HUES64 (cell line): ENCODE measurements at regions not wholly inside any gene's neighbourhood (a gene's known extent, or its start where the extent isn't known, plus 50 kb on each side); places are given as distances from the start of the nearest gene placed in this dataset.

Experiments used
- H3K27ac ChIP-seq: 2 replicates; pipeline ENCODE4 v1.7.0; 2013; ENCODE audit warnings: low read depth, low read length, inconsistent platforms
- H3K27me3 ChIP-seq: 2 replicates; pipeline ENCODE4 v1.6.1; 2013; ENCODE audit warnings: mild to moderate bottlenecking, low read length; ENCODE audit not compliant: insufficient read depth
- H3K36me3 ChIP-seq: 2 replicates; pipeline ENCODE4 v1.6.1; 2013; ENCODE audit warnings: mild to moderate bottlenecking, low read length; ENCODE audit not compliant: insufficient read depth
- H3K4me1 ChIP-seq: 2 replicates; pipeline ENCODE4 v1.6.1; 2013; ENCODE audit warnings: mild to moderate bottlenecking, low read length, moderate library complexity; ENCODE audit not compliant: insufficient read depth
- H3K4me3 ChIP-seq: 2 replicates; pipeline ENCODE4 v1.5.1; 2013; ENCODE audit warnings: mild to moderate bottlenecking, low read length, moderate library complexity
- H3K9ac ChIP-seq: 2 replicates; pipeline ENCODE4 v1.6.1; 2013; ENCODE audit warnings: mild to moderate bottlenecking, low read depth, low read length
- H3K9me3 ChIP-seq: 2 replicates; pipeline ENCODE4 v1.6.1; 2013; ENCODE audit warnings: low read depth, low read length; ENCODE audit not compliant: insufficient read depth
- WGBS: fragments of 150-250, 120-280 bp; methylation state at CpG from one replicate; pipeline ENCODE4 v1.1.7; 2013; ENCODE audit warnings: missing lambda C conversion rate; 5-methylcytosine and 5-hydroxymethylcytosine counted together

DNA sequence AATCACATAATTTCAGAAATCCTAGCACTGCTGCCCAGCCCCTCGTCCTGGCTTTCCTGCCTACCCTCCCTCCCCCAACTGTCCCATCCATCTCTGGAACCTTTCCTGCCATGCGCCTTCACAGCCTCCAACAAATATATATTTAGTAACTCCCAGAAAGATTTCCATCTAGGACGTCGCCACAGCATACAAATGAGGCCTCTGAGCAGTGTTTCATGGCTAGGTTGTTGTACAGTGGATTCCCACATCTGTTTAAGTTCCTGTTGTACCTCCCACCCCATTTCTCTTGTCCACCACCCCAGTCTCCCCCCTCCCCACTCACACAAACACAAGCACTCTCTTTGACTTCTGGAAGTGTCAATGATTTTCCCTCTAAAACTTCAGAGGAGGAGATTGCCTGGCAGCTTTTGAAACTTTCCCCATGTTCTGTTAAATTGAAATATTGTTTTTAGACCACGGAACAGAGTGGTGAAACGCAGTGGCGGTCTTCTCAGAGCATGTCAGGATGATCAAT lies 280.3 kb upstream of the RORA start:
- no peak overlapping the region for H3K27ac ChIP-seq
- no peaks in the 10 kb centered on the region for H3K27me3 ChIP-seq
- WGBS = 92% methylated on average over 7 of the region's 7 CpGs
- H3K4me3 ChIP-seq = no peak overlapping the region
- H3K9ac ChIP-seq = no peak overlapping the region
- H3K4me1 ChIP-seq = no peaks in the 10 kb centered on the region
- H3K9me3 ChIP-seq = no peaks in the 10 kb centered on the region
- H3K36me3 ChIP-seq = no peaks in the 10 kb centered on the region

- Histone ChIP-seq H3K4me1 (peaks cover 16% of the 10 kb centered on the region), H3K27ac (no peak overlapping the region), H3K27me3 (no peaks in the 10 kb centered on the region), H3K36me3 (no peaks in the 10 kb centered on the region), H3K4me3 (no peak overlapping the region), H3K9me3 (no peaks in the 10 kb centered on the region), H3K9ac (no peak overlapping the region)
These were observed 274.4 kb upstream of the RORA start for GRCh38 chr15:61503383-61503969.

- no peaks in the 10 kb centered on the region for H3K36me3 ChIP-seq
- peaks cover 16% of the 10 kb centered on the region for H3K4me1 ChIP-seq
- 89% methylated on average over 12 of the region's 12 CpGs for WGBS
- no peaks in the 10 kb centered on the region for H3K27me3 ChIP-seq
- no peaks in the 10 kb centered on the region for H3K9me3 ChIP-seq
- H3K27ac ChIP-seq = no peak overlapping the region
- H3K4me3 ChIP-seq = no peak overlapping the region
- no peak overlapping the region for H3K9ac ChIP-seq
These were observed 272.8 kb upstream of the RORA start for GRCh38 chr15:61501815-61502389.

DNA sequence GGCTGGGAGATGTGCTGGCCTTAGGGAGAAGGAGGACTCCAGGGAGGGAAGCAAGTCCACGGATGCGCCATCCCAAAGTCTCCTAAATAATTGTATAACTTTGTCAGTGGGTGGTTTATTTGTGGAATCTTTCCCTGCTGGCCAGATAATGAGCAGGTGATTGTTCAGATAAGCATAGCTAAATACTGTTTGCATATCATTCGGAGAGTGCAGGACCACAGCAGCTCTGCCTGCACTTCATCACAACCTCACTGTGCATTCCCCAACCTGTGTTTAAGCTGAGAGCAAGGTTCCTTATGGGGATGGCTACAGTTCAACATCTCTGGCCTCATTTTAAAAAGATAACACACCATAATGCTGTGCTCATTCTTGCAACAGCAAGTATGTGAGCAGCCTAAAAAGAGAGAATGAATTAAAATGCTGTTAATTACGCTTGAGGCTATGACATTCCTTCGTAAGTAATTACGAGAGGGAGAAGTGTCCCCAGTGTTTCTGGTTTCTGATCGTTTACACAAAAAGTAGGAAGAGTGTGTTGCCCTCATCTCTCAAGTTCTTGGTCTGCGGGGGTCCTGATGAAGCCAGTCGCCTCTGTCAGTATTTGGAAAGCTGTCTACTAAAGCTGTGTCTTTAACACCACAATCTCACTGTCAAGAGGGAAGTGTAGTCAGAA lies 272.0 kb upstream of the RORA start:
- Histone ChIP-seq H3K4me3 (no peak overlapping the region), H3K4me1 (peaks cover 16% of the 10 kb centered on the region), H3K9ac (no peak overlapping the region), H3K9me3 (no peaks in the 10 kb centered on the region), H3K36me3 (no peaks in the 10 kb centered on the region), H3K27me3 (no peaks in the 10 kb centered on the region), H3K27ac (no peak overlapping the region)
- WGBS = 78% methylated on average over 9 of the region's 9 CpGs

GRCh38 chr15:61500523-61500922 lies 271.4 kb upstream of the RORA start:
- no peaks in the 10 kb centered on the region for H3K27me3 ChIP-seq
- H3K27ac ChIP-seq = no peak overlapping the region
- no peak overlapping the region for H3K4me3 ChIP-seq

DNA sequence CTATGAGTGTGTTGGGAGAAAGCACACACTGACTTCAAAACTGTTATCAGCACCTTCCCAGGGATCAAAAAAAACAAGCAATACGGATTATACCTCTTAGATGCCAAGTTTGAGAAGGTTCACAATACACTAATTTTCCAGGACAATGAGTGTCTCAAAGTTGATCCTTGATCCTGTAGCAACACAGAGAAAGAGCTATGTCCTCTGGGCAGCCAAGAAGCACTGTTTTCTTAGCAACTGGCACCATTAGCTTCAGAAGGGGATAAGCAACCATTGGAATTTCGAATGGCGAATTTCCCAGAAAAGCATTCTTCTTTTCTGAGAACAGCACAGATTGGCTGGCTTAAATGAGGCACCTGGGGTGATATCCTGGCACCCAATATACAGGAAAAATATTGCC lies 270.3 kb upstream of the RORA start:
- no peak overlapping the region for H3K4me3 ChIP-seq
- no peaks in the 10 kb centered on the region for H3K36me3 ChIP-seq
- WGBS = 89% methylated on average over 3 of the region's 3 CpGs
- H3K9ac ChIP-seq = no peak overlapping the region
- no peaks in the 10 kb centered on the region for H3K27me3 ChIP-seq
- no peaks in the 10 kb centered on the region for H3K9me3 ChIP-seq
- H3K27ac ChIP-seq = no peak overlapping the region
- H3K4me1 ChIP-seq = peaks cover 16% of the 10 kb centered on the region

More at GRCh38 chr15:61500523-61500922, 271.4 kb upstream of the RORA start:
- H3K36me3 ChIP-seq = no peaks in the 10 kb centered on the region
- peaks cover 16% of the 10 kb centered on the region for H3K4me1 ChIP-seq
- no peak overlapping the region for H3K9ac ChIP-seq
- H3K9me3 ChIP-seq = no peaks in the 10 kb centered on the region

DNA sequence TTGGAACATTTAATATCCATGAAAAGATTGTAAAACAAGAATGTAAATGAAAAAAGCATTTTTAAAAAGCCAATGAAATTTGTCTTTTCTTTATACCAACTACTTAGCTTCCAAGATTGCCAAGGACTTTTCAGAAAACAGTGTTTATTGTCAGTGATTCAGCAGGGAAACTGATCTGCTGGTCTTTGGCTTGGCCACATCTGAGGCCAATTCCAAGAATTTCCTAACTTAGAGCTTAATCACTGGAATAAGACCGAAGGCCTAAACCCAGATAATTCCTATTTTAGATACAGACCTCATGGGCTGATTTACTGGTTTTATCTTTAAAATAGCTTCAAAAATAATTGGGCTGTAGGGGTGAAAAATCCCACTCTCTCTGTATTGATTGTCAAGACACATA lies 260.5 kb upstream of the RORA start:
- no peaks in the 10 kb centered on the region for H3K27me3 ChIP-seq
- no peaks in the 10 kb centered on the region for H3K9me3 ChIP-seq
- no peaks in the 10 kb centered on the region for H3K36me3 ChIP-seq
- no peak overlapping the region for H3K27ac ChIP-seq
- H3K9ac ChIP-seq = no peak overlapping the region
- H3K4me1 ChIP-seq = no peaks in the 10 kb centered on the region
- WGBS = 100% methylated on average over 1 of the region's 1 CpG
- no peak overlapping the region for H3K4me3 ChIP-seq

DNA sequence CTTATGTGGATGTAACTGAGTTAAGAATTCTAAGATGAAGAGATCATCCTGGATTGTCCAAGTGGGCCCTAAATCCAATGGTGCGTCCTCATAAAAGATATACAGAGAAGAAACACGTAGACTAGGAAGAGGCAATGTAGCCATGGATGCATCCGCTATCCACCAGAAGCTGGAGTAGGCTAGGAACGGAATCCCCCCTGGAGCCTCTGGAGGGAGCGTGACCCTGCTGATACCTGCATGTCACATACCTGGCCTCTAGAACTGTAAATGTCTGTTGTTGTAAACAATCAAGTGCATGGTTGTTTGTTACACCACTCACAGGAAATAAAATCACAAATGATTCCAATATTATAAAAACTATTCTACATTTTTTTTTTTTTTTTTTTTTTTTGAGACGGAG lies 254.5 kb upstream of the RORA start:
- 93% methylated on average over 5 of the region's 6 CpGs for WGBS
- Histone ChIP-seq H3K27ac (no peak overlapping the region), H3K9ac (no peak overlapping the region), H3K36me3 (no peaks in the 10 kb centered on the region), H3K4me3 (no peak overlapping the region), H3K4me1 (no peaks in the 10 kb centered on the region), H3K27me3 (no peaks in the 10 kb centered on the region), H3K9me3 (no peaks in the 10 kb centered on the region)

- Histone ChIP-seq H3K4me3 (no peak overlapping the region), H3K27me3 (no peaks in the 10 kb centered on the region), H3K27ac (no peak overlapping the region), H3K9me3 (no peaks in the 10 kb centered on the region), H3K36me3 (no peaks in the 10 kb centered on the region), H3K9ac (no peak overlapping the region), H3K4me1 (no peaks in the 10 kb centered on the region)
- WGBS = 100% methylated on average over 1 of the region's 1 CpG
These were observed 252.8 kb upstream of the RORA start for GRCh38 chr15:61481886-61482285.

- Histone ChIP-seq H3K4me3 (no peak overlapping the region), H3K4me1 (no peaks in the 10 kb centered on the region), H3K27ac (no peak overlapping the region), H3K27me3 (no peaks in the 10 kb centered on the region), H3K9ac (no peak overlapping the region), H3K36me3 (no peaks in the 10 kb centered on the region), H3K9me3 (no peaks in the 10 kb centered on the region)
- WGBS = 86% methylated on average over 5 of the region's 5 CpGs
These were observed 251.8 kb upstream of the RORA start for GRCh38 chr15:61480863-61481262.

- Histone ChIP-seq H3K36me3 (no peaks in the 10 kb centered on the region), H3K9ac (no peak overlapping the region), H3K27ac (no peak overlapping the region), H3K9me3 (no peaks in the 10 kb centered on the region), H3K4me1 (no peaks in the 10 kb centered on the region), H3K27me3 (no peaks in the 10 kb centered on the region), H3K4me3 (no peak overlapping the region)
- WGBS = 92% methylated on average over 5 of the region's 5 CpGs
These were observed 251.2 kb upstream of the RORA start for GRCh38 chr15:61480295-61480694.
